Heart left ventricle (tissue), 16 donors: ENCODE measurements at regions not wholly inside any gene's neighbourhood (a gene's known extent, or its start where the extent isn't known, plus 50 kb on each side); places are given as distances from the start of the nearest gene placed in this dataset.

ENCODE experiments used
- ATAC-seq, 4 donors: fragments of 200-7000 bp; cut with Tn5 transposase; one replicate each; pipeline ENCODE4 v1.9.1; 2020 to 2022; ENCODE audit warnings: moderate library complexity in 4 of 4, mild to moderate bottlenecking in 3 of 4, moderate number of reproducible peaks in 1 of 4
- DNase-seq, 5 donors: peaks; one replicate each; pipeline ENCODE4 v3.0.0-alpha.2; 2020
- H3K27ac ChIP-seq, 12 donors: fragments of 200-600 bp; sonication (generic) in 4 of 12; one replicate each; pipeline versions ENCODE4 v1.5.0 to v1.8.0; 2016 to 2022; ENCODE audit warnings: mild to moderate bottlenecking in 2 of 12
- H3K27me3 ChIP-seq, 9 donors: fragments of 200-600 bp; sonication (generic) in 2 of 9; one replicate each; pipeline versions ENCODE4 v1.5.1 to v1.8.0; 2016 to 2022; ENCODE audit warnings: mild to moderate bottlenecking in 3 of 9
- H3K36me3 ChIP-seq, 9 donors: fragments of 200-600 bp; sonication (generic) in 2 of 9; one replicate each; pipeline versions ENCODE4 v1.5.0 to v1.8.0; 2018 to 2022; ENCODE audit warnings: mild to moderate bottlenecking in 2 of 9
- H3K4me1 ChIP-seq, 12 donors: fragments of 200-600 bp; sonication (generic) in 4 of 12; one replicate each; pipeline versions ENCODE4 v1.5.0 to v1.8.0; 2016 to 2022; ENCODE audit warnings: mild to moderate bottlenecking in 3 of 12
- H3K4me3 ChIP-seq, 12 donors: fragments of 200-600 bp; sonication (generic) in 4 of 12; one replicate each; pipeline versions ENCODE4 v1.5.0 to v1.8.0; 2017 to 2022; ENCODE audit warnings: mild to moderate bottlenecking in 9 of 12, moderate library complexity in 4 of 12
- H3K9me3 ChIP-seq, 12 donors: fragments of 200-600 bp; sonication (generic) in 4 of 12; one replicate each; pipeline versions ENCODE4 v1.5.0 to v1.8.0; 2016 to 2022; ENCODE audit warnings: mild to moderate bottlenecking in 1 of 12
- CTCF ChIP-seq, 12 donors: fragments of 200-600 bp; sonication (generic) in 4 of 12; IDR thresholded peaks; one replicate each; pipeline versions ENCODE4 v1.5.0 to v1.8.0; 2018 to 2022; ENCODE audit warnings: antibody characterized with exemption in 12 of 12, mild to moderate bottlenecking in 5 of 12
- POLR2A ChIP-seq, 2 donors: fragments of 450-650 bp; IDR thresholded peaks; one replicate each; pipeline ENCODE4 v1.6.1; 2017; ENCODE audit warnings: antibody characterized with exemption in 2 of 2, mild to moderate bottlenecking in 2 of 2, moderate library complexity in 2 of 2
- WGBS, 4 donors: extraction: QIAGEN DNeasy Blood & Tissue Kit in 2 of 4; methylation state at CpG; one replicate each; pipeline versions ENCODE4 v1.1.5 to v1.1.7; 2013 to 2018; 5-methylcytosine and 5-hydroxymethylcytosine counted together
- intact Hi-C, 10 donors: fragments of 100-400 bp; cut with DNase I; formaldehyde crosslinking; loops; one replicate each; pipeline versions ENCODE4 v1.11.1 to v1.14.2; 2022
- donor health status: ischemic (EF 13 %, LVEDD 7.1; RV severe dilation, severe dysfunction).
- donor health status: healthy with polysubstance abuse.
- donor health status: DM: no; HTN: yes; CAD: no.
- donor health status: DM: no; HTN: no; CAD: no.
- donor health status: ischemic (EF 25% LVEDD 6.9; RV normal size, moderate dysfunction).
- donor health status: ischemic (EF 25% LVEDD 5.7; RV mildly dilated, moderate dysfunction).
- donor health status: healthy.
- donor health status: DM: yes; HTN: yes; CAD: no.
- donor health status: ischemic (EF 35%, LVEDD 5.7; RV mildly dilated, moderate dysfunction).
- donor health status: nonischemic (EF 11% LVEDD 7.7; RV severe dilation, severe dysfunction).
- donor health status: DM: yes; HTN: yes; CAD: no.
- donor health status: PGD.
- donor health status: ischemic (EF 29% LVEDD 5.4; RV normal size, mild dysfunction).
- donor health status: nonischemic (EF 23%, LVEDD 6.1; RV moderate dilation, normal function).

- intact Hi-C loops, result no loop called here
- H3K27me3 ChIP-seq, result no peaks in the 10 kb centered on the region
- no peak overlapping the region for H3K4me3 ChIP-seq
- ATAC-seq, result no peak
- no peak for DNase-seq
- H3K4me1 ChIP-seq, result no peaks in the 10 kb centered on the region
- peaks cover 0 to 7% (median 0%) of the 10 kb centered on the region in 12 donors for H3K9me3 ChIP-seq
- no peaks in the 10 kb centered on the region for H3K36me3 ChIP-seq
- no peak overlapping the region for H3K27ac ChIP-seq
- WGBS, 4 donors, result 87 to 94% (median 93%) methylated on average over 2 of the region's 2 CpGs
- no peak for TF ChIP-seq CTCF (IDR thresholded peaks at IDR 0.05)
- TF ChIP-seq POLR2A (IDR thresholded peaks at IDR 0.05), result no peak
Observed at GRCh38 chr10:78382772-78383171, 349.1 kb downstream of the RPS24 start.

- Histone ChIP-seq H3K36me3 (no peaks in the 10 kb centered on the region), H3K9me3 (peaks cover 0 to 7% (median 0%) of the 10 kb centered on the region in 12 donors), H3K4me1 (no peaks in the 10 kb centered on the region), H3K4me3 (no peak overlapping the region), H3K27me3 (no peaks in the 10 kb centered on the region), H3K27ac (no peak overlapping the region)
- DNase-seq, result no peak
- 82 to 93% (median 89%) methylated on average over 2 of the region's 2 CpGs for WGBS, 4 donors
- no peak for TF ChIP-seq POLR2A (IDR thresholded peaks at IDR 0.05)
- no peak for TF ChIP-seq CTCF (IDR thresholded peaks at IDR 0.05)
- intact Hi-C loops, result no loop called here
- no peak for ATAC-seq
Observed at GRCh38 chr10:78383378-78384048, 349.9 kb downstream of the RPS24 start.

- Histone ChIP-seq H3K27ac (no peak overlapping the region), H3K9me3 (peaks cover 0 to 5% (median 0%) of the 10 kb centered on the region in 12 donors), H3K4me1 (no peaks in the 10 kb centered on the region), H3K27me3 (no peaks in the 10 kb centered on the region), H3K4me3 (no peak overlapping the region), H3K36me3 (no peaks in the 10 kb centered on the region)
- ATAC-seq, result no peak
- whole genome bisulfite sequencing, 4 donors, result 73 to 91% (median 79%) methylated on average over 1 of the region's 1 CpG
- TF ChIP-seq POLR2A (IDR thresholded peaks at IDR 0.05) (no peak), CTCF (IDR thresholded peaks at IDR 0.05) (no peak)
- peak in 1 of 5 donors; percentile 10 for DNase-seq
- intact Hi-C loops, result no loop called here
Observed at GRCh38 chr10:78384049-78384431, 350.4 kb downstream of the RPS24 start.

GRCh38 chr10:78385599-78385998, 351.9 kb downstream of the RPS24 start:
- 89 to 94% (median 92%) methylated on average over 5 of the region's 5 CpGs for WGBS, 4 donors
- intact Hi-C loops, result no loop called here
- no peak overlapping the region for H3K27ac ChIP-seq
- no peak for DNase-seq
- no peaks in the 10 kb centered on the region for H3K9me3 ChIP-seq
- no peak for ATAC-seq
- H3K36me3 ChIP-seq, result no peaks in the 10 kb centered on the region
- H3K27me3 ChIP-seq, result no peaks in the 10 kb centered on the region
- TF ChIP-seq POLR2A (IDR thresholded peaks at IDR 0.05) (no peak), CTCF (IDR thresholded peaks at IDR 0.05) (no peak)
- no peaks in the 10 kb centered on the region for H3K4me1 ChIP-seq
- H3K4me3 ChIP-seq, result no peak overlapping the region
